ENCODE measurements at regions not wholly inside any gene's neighbourhood (a gene's known extent, or its start where the extent isn't known, plus 50 kb on each side); places are given as distances from the start of the nearest gene placed in this dataset.

GRCh38 chr13:74596691-74597090 is 462.5 kb upstream of the KLF12 start:
- peak overlapping the region in 1 of 4 experiments; percentile 17; a peak in 1 of 8 replicates for H3K4me3 ChIP-seq (ENCODE audit: extremely low read depth in 1 of 4, insufficient read depth in 2 of 4, low read depth in 3 of 4, low read length in 4 of 4)
- no peak for DNase-seq (ENCODE audit: low read depth in 1 of 2, low spot score in 2 of 2)
- no peak overlapping the region for H3K23ac ChIP-seq (ENCODE audit: insufficient read length)
- H3K14ac ChIP-seq (ENCODE audit: insufficient read length): no peak overlapping the region
- no peak overlapping the region for H3K9ac ChIP-seq (replicated peaks in 1 of 4; ENCODE audit: extremely low read depth in 1 of 4, low read depth in 3 of 4, low read length in 3 of 4)
- H3K4me1 ChIP-seq (replicated peaks in 1 of 4; ENCODE audit: control insufficient read depth in 3 of 4, insufficient read depth in 4 of 4, low read length in 3 of 4): no peaks in the 10 kb centered on the region
- H3K18ac ChIP-seq (ENCODE audit: extremely low read depth, low read length): no peak overlapping the region
- H3K4ac ChIP-seq (replicated peaks; ENCODE audit: insufficient read length, low read depth, low read length): no peak overlapping the region
- H2BK120ac ChIP-seq (replicated peaks; ENCODE audit: low read depth, low read length): no peak overlapping the region
- no peaks in the 10 kb centered on the region for H3K79me2 ChIP-seq (ENCODE audit: control insufficient read depth in 1 of 2, insufficient read depth in 2 of 2, low read length in 2 of 2)
- TF ChIP-seq RBBP5 (IDR thresholded peaks at IDR 0.05; ENCODE audit: borderline replicate concordance, low read depth, low read length): no peak
- TF ChIP-seq E2F6 (IDR thresholded peaks at IDR 0.05): no peak
- no peak for TF ChIP-seq BACH1 (IDR thresholded peaks at IDR 0.05; ENCODE audit: low read length)
- no peak for TF ChIP-seq SUZ12 (IDR thresholded peaks at IDR 0.05; ENCODE audit: low read length)
- no peak for TF ChIP-seq CHD2 (IDR thresholded peaks at IDR 0.05; ENCODE audit: low read length)
- no peak for TF ChIP-seq CEBPB (IDR thresholded peaks at IDR 0.05; ENCODE audit: low read depth, low read length)
- TF ChIP-seq BRCA1 (IDR thresholded peaks at IDR 0.05; ENCODE audit: low read depth, low read length): no peak
- TF ChIP-seq ZNF274 (IDR thresholded peaks at IDR 0.05; ENCODE audit: borderline replicate concordance, extremely low read depth, low read length): no peak
- TF ChIP-seq KDM1A (IDR thresholded peaks at IDR 0.05; ENCODE audit: borderline replicate concordance, low read length): no peak
- TF ChIP-seq TEAD4 (IDR thresholded peaks at IDR 0.05; ENCODE audit: low read depth, low read length): no peak
- TF ChIP-seq CTBP2 (IDR thresholded peaks at IDR 0.05; ENCODE audit: borderline replicate concordance, insufficient read depth, insufficient read length, low read length): no peak
- TF ChIP-seq ATF2 (IDR thresholded peaks at IDR 0.05; ENCODE audit: low read length): no peak
- H3K9me3 ChIP-seq (ENCODE audit: insufficient read depth in 2 of 2, low read depth in 1 of 2, low read length in 1 of 2): no peaks in the 10 kb centered on the region
- H3K23me2 ChIP-seq (ENCODE audit: low read depth, low read length): no peaks in the 10 kb centered on the region
- no peak overlapping the region for H2BK12ac ChIP-seq (ENCODE audit: low read depth, low read length)
- H4K91ac ChIP-seq (replicated peaks; ENCODE audit: insufficient read length, low read length): no peak overlapping the region
- H2AK5ac ChIP-seq (ENCODE audit: low read depth, low read length): no peak overlapping the region
- H3K4me2 ChIP-seq (ENCODE audit: insufficient read depth in 1 of 2, low read depth in 2 of 2, low read length in 2 of 2): peak overlapping the region in 1 of 2 experiments; percentile 29; a peak in 1 of 4 replicates
- 36% methylated on average over 5 of the region's 5 CpGs; no CpG with 5 or more reads in 1 of the 2 experiments for WGBS, 2 experiments (ENCODE audit: extremely low coverage in 1 of 2, insufficient coverage in 1 of 2, insufficient read length in 1 of 2, insufficient replicate concordance in 2 of 2, low coverage in 1 of 2, low lambda C conversion rate in 2 of 2, missing lambda C conversion rate in 1 of 2)
- H2BK15ac ChIP-seq (ENCODE audit: low read length): no peak overlapping the region
- POLR2A ChIA-PET (ENCODE audit: partially characterized antibody): interaction anchor here (1.3 kb wide), 1 partner anchor 21 kb away, joined by 3 read pairs; no protein-coding TSS in a partner anchor
- H3K27ac ChIP-seq (ENCODE audit: low read depth, low read length): no peak overlapping the region
- no peaks in the 10 kb centered on the region for H3K79me1 ChIP-seq (ENCODE audit: low read depth, low read length)
- H4K20me1 ChIP-seq (replicated peaks in 1 of 2; ENCODE audit: control insufficient read depth in 1 of 2, insufficient read depth in 2 of 2, low read length in 2 of 2): no peaks in the 10 kb centered on the region
- H3K56ac ChIP-seq (replicated peaks; ENCODE audit: insufficient read length, low read depth, low read length): no peak overlapping the region
- H3K36me3 ChIP-seq (ENCODE audit: control insufficient read depth in 2 of 4, insufficient read depth in 4 of 4, low read length in 3 of 4): no peaks in the 10 kb centered on the region
- H2BK20ac ChIP-seq (ENCODE audit: low read length): no peak overlapping the region
- CTCF ChIA-PET (ENCODE audit: partially characterized antibody): interaction anchor here (0.6 to 1.5 kb wide), 6 partner anchors 11 to 623 kb away, joined by 3 to 5 read pairs (median 3); no protein-coding TSS in a partner anchor
- H4K8ac ChIP-seq (ENCODE audit: extremely low read depth, insufficient read depth, low read length): no peak overlapping the region
- no peaks in the 10 kb centered on the region for H3K27me3 ChIP-seq (replicated peaks in 1 of 4; ENCODE audit: control insufficient read depth in 3 of 4, extremely low read depth in 1 of 4, insufficient read depth in 3 of 4, low read length in 3 of 4)
- H2BK5ac ChIP-seq (ENCODE audit: low read depth, low read length): no peak overlapping the region
- no peak for FAIRE-seq
- H2AFZ ChIP-seq (ENCODE audit: low read length): peak overlapping the region; percentile 57; the same call in 1 of the 2 replicates
- no peak overlapping the region for H4K5ac ChIP-seq (ENCODE audit: insufficient read length, low read depth, low read length)
